ENCODE measurements at regions not wholly inside any gene's neighbourhood (a gene's known extent, or its start where the extent isn't known, plus 50 kb on each side); places are given as distances from the start of the nearest gene placed in this dataset.

GRCh38 chr7:41867639-41868280 is 164.9 kb upstream of the INHBA start:
- no peak for TF ChIP-seq ELF4 (CRISPR knock-in tag; IDR thresholded peaks at IDR 0.05; ENCODE audit: borderline replicate concordance)
- TF ChIP-seq BHLHE40 (IDR thresholded peaks at IDR 0.05; ENCODE audit: low read length), result no peak
- no peak for TF ChIP-seq ZNF766 (CRISPR knock-in tag; IDR thresholded peaks at IDR 0.05; ENCODE audit: borderline replicate concordance)
- TF ChIP-seq CTCF (CRISPR knock-in tag; IDR thresholded peaks at IDR 0.05), result no peak
- no peak for TF ChIP-seq CEBPZ (IDR thresholded peaks at IDR 0.05; ENCODE audit: low read length)

Measured in HepG2 (cell line).